ENCODE measurements at regions not wholly inside any gene's neighbourhood (a gene's known extent, or its start where the extent isn't known, plus 50 kb on each side); places are given as distances from the start of the nearest gene placed in this dataset.

GRCh38 chr3:78273326-78273725, 1233.4 kb downstream of the ROBO2 start:
- TF ChIP-seq CTCF (IDR thresholded peaks at IDR 0.05; ENCODE audit: unreplicated experiment): no peak
- H3K36me3 Mint-ChIP-seq: no peaks in the 10 kb centered on the region
- no peaks in the 10 kb centered on the region for H3K27me3 Mint-ChIP-seq (ENCODE audit: low read depth)
- H3K4me3 Mint-ChIP-seq: no peak overlapping the region
- DNase-seq (ENCODE audit: low spot score in 2 of 2, unreplicated experiment in 2 of 2): no peak
- H3K4me1 Mint-ChIP-seq: no peaks in the 10 kb centered on the region
- H3K9me3 Mint-ChIP-seq: no peaks in the 10 kb centered on the region
- no peak overlapping the region for H3K27ac Mint-ChIP-seq

- no peaks in the 10 kb centered on the region for H3K27me3 Mint-ChIP-seq (ENCODE audit: low read depth)
- no peak overlapping the region for H3K27ac Mint-ChIP-seq
- no peaks in the 10 kb centered on the region for H3K36me3 Mint-ChIP-seq
- DNase-seq (ENCODE audit: low spot score in 2 of 2, unreplicated experiment in 2 of 2): no peak
- no peaks in the 10 kb centered on the region for H3K4me1 Mint-ChIP-seq
- no peaks in the 10 kb centered on the region for H3K9me3 Mint-ChIP-seq
- TF ChIP-seq CTCF (IDR thresholded peaks at IDR 0.05; ENCODE audit: unreplicated experiment): no peak
- no peak overlapping the region for H3K4me3 Mint-ChIP-seq
Measured at GRCh38 chr3:78274475-78275065, 1234.7 kb downstream of the ROBO2 start.

- H3K9me3 Mint-ChIP-seq: peaks cover 2% of the 10 kb centered on the region
- no peak for DNase-seq (ENCODE audit: low spot score in 2 of 2, unreplicated experiment in 2 of 2)
- no peak overlapping the region for H3K4me3 Mint-ChIP-seq
- no peaks in the 10 kb centered on the region for H3K27me3 Mint-ChIP-seq (ENCODE audit: low read depth)
- H3K27ac Mint-ChIP-seq: no peak overlapping the region
- no peaks in the 10 kb centered on the region for H3K4me1 Mint-ChIP-seq
- no peaks in the 10 kb centered on the region for H3K36me3 Mint-ChIP-seq
- no peak for TF ChIP-seq CTCF (IDR thresholded peaks at IDR 0.05; ENCODE audit: unreplicated experiment)
Measured at GRCh38 chr3:78275420-78275852, 1235.5 kb downstream of the ROBO2 start.

- Mint-ChIP-seq H3K27ac (no peak overlapping the region), H3K27me3 (ENCODE audit: low read depth) (no peaks in the 10 kb centered on the region), H3K4me3 (no peak overlapping the region), H3K36me3 (no peaks in the 10 kb centered on the region), H3K9me3 (peaks cover 7% of the 10 kb centered on the region), H3K4me1 (peaks cover 3% of the 10 kb centered on the region)
- DNase-seq (ENCODE audit: low spot score in 2 of 2, unreplicated experiment in 2 of 2): no peak
- TF ChIP-seq CTCF (IDR thresholded peaks at IDR 0.05; ENCODE audit: unreplicated experiment): no peak
Measured at GRCh38 chr3:78277220-78277619, 1237.3 kb downstream of the ROBO2 start.

GRCh38 chr3:78277801-78278200, 1237.9 kb downstream of the ROBO2 start:
- no peak overlapping the region for H3K27ac Mint-ChIP-seq
- H3K27me3 Mint-ChIP-seq (ENCODE audit: low read depth): no peaks in the 10 kb centered on the region
- peaks cover 13% of the 10 kb centered on the region for H3K9me3 Mint-ChIP-seq
- no peak for TF ChIP-seq CTCF (IDR thresholded peaks at IDR 0.05; ENCODE audit: unreplicated experiment)
- no peak for DNase-seq (ENCODE audit: low spot score in 2 of 2, unreplicated experiment in 2 of 2)
- H3K4me3 Mint-ChIP-seq: no peak overlapping the region
- no peaks in the 10 kb centered on the region for H3K36me3 Mint-ChIP-seq
- H3K4me1 Mint-ChIP-seq: peaks cover 7% of the 10 kb centered on the region

GRCh38 chr3:78279091-78279490, 1239.2 kb downstream of the ROBO2 start:
- no peak overlapping the region for H3K4me3 Mint-ChIP-seq
- no peak overlapping the region for H3K27ac Mint-ChIP-seq
- peaks cover 14% of the 10 kb centered on the region for H3K9me3 Mint-ChIP-seq
- H3K4me1 Mint-ChIP-seq: peaks cover 7% of the 10 kb centered on the region
- no peaks in the 10 kb centered on the region for H3K36me3 Mint-ChIP-seq
- no peak for DNase-seq (ENCODE audit: low spot score in 2 of 2, unreplicated experiment in 2 of 2)
- no peak for TF ChIP-seq CTCF (IDR thresholded peaks at IDR 0.05; ENCODE audit: unreplicated experiment)
- H3K27me3 Mint-ChIP-seq (ENCODE audit: low read depth): no peaks in the 10 kb centered on the region

Measured in mesothelial cell of epicardium (in vitro differentiated cells).